Epithelial cell of proximal tubule (primary cell): ENCODE measurements at regions not wholly inside any gene's neighbourhood (a gene's known extent, or its start where the extent isn't known, plus 50 kb on each side); places are given as distances from the start of the nearest gene placed in this dataset.
A peak's percentile ranks its signal among the peaks of the same experiment; 100 is the strongest.

ENCODE experiments used
- DNase-seq: peaks from one replicate; pipeline ENCODE4 v3.0.0-alpha.2; 2011; ENCODE audit warnings: low read depth
- H3K4me3 ChIP-seq: 2 replicates; pipeline ENCODE4 v1.5.1; 2011; ENCODE audit warnings: low read depth, mild to moderate bottlenecking, low read length
- TF ChIP-seq, protein P1 (sequence below): conservative IDR thresholded peaks from 2 replicates; pipeline ENCODE4 v1.5.1; 2012; ENCODE audit warnings: low read depth, mild to moderate bottlenecking, low read length

DNA sequence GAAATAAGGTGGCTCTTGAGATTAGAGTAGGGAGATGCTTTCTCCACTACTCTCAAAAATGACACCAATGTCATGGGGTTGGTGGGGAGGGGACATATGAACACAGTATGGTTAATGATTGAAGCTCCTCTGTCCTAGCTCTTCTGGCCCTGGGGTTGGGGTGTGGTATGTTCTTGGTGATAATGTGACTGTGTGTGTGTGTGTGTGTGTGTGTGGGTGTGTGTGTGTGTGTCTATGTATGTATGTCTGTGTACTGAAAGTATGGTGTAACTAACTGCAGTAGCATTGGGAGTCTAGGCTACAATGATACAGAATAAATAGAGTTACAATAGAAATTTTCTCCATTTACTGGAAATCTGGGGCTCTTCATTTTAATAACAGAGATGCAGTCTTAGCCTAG lies 121.0 kb upstream of the CD180 start:
- TF ChIP-seq, protein P1, sequence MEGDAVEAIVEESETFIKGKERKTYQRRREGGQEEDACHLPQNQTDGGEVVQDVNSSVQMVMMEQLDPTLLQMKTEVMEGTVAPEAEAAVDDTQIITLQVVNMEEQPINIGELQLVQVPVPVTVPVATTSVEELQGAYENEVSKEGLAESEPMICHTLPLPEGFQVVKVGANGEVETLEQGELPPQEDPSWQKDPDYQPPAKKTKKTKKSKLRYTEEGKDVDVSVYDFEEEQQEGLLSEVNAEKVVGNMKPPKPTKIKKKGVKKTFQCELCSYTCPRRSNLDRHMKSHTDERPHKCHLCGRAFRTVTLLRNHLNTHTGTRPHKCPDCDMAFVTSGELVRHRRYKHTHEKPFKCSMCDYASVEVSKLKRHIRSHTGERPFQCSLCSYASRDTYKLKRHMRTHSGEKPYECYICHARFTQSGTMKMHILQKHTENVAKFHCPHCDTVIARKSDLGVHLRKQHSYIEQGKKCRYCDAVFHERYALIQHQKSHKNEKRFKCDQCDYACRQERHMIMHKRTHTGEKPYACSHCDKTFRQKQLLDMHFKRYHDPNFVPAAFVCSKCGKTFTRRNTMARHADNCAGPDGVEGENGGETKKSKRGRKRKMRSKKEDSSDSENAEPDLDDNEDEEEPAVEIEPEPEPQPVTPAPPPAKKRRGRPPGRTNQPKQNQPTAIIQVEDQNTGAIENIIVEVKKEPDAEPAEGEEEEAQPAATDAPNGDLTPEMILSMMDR = no peak
- H3K4me3 ChIP-seq = no peak overlapping the region
- DNase-seq = no peak

GRCh38 chr5:67316695-67317094 lies 120.1 kb upstream of the CD180 start:
- no peak overlapping the region for H3K4me3 ChIP-seq
- DNase-seq = no peak
- TF ChIP-seq, protein P1 = no peak

- no peak overlapping the region for H3K4me3 ChIP-seq
- TF ChIP-seq, protein P1 = peak; percentile 12
- DNase-seq = peak; percentile 91
Measured at GRCh38 chr5:67315082-67315989, 118.7 kb upstream of the CD180 start.

DNA sequence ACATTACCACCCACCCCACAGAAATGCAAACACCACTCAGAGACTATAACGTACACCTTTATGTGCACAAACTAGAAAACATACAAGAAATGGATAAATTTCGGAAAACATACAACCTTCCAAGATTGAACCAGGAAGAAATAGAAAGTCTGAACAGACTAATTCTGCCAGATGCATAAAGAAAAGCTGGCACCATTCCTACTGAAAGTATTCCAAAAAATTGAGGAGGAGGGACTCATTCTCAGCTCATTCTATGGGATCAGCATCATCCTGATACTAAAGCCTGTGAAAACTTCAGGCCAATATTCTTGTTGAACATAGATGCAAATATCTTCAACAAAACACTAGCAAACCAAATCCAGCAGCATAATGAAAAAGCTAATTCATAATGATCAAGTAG lies 115.1 kb upstream of the CD180 start:
- no peak for DNase-seq
- H3K4me3 ChIP-seq = no peak overlapping the region
- TF ChIP-seq, protein P1 = no peak

GRCh38 chr5:67311208-67311607 lies 114.6 kb upstream of the CD180 start:
- no peak for DNase-seq
- H3K4me3 ChIP-seq = no peak overlapping the region
- TF ChIP-seq, protein P1 = no peak

DNA sequence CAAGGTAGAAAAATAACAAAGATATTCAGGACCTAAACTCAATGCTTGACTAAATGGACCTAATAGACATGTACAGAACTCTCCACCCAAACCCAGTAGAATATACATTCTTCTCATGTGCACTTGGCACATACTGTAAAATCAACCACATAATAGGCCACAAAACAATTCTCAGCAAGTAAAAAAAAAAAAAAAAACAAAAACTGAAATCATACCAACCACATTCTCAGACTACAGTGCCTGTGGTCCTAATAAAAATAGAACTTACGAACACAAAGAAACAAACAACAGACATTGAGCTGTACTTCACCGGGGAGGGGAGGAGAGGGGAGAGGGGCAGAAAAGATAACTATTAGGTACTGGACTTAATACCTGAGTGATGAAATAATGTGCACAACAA lies 114.1 kb upstream of the CD180 start:
- TF ChIP-seq, protein P1 = no peak
- no peak overlapping the region for H3K4me3 ChIP-seq
- no peak for DNase-seq

- H3K4me3 ChIP-seq = no peak overlapping the region
- TF ChIP-seq, protein P1 = no peak
- no peak for DNase-seq
Measured at GRCh38 chr5:67310169-67310568, 113.6 kb upstream of the CD180 start.
